Trophoblast cell (in vitro differentiated cells and primary cell): ENCODE measurements at regions not wholly inside any gene's neighbourhood (a gene's known extent, or its start where the extent isn't known, plus 50 kb on each side); places are given as distances from the start of the nearest gene placed in this dataset.
A peak's percentile ranks its signal among the peaks of the same experiment; 100 is the strongest.
"Not testable (repeated sequence)": the region's sequence is repeated elsewhere in the genome, so short reads cannot be mapped to it uniquely, and the experiment has no call there.

Experiments used
- DNase-seq, 2 donors: peaks; one replicate each; pipeline ENCODE4 v3.0.0-alpha.2; 2016
- H2AFZ ChIP-seq: 2 replicates; pipeline ENCODE4 v1.6.1; 2013; ENCODE audit warnings: low read length, moderate library complexity, mild to moderate bottlenecking; ENCODE audit not compliant: insufficient read depth, poor library complexity
- H2AK5ac ChIP-seq: 2 replicates; pipeline ENCODE4 v1.6.1; 2013; ENCODE audit warnings: mild to moderate bottlenecking, low read length
- H2BK120ac ChIP-seq: 2 replicates; pipeline ENCODE4 v1.6.1; 2013; ENCODE audit warnings: low read length, mild to moderate bottlenecking, moderate library complexity; ENCODE audit not compliant: insufficient read depth, poor library complexity
- H2BK12ac ChIP-seq: 2 replicates; pipeline ENCODE4 v1.6.1; 2013; ENCODE audit warnings: mild to moderate bottlenecking, low read length, moderate library complexity
- H2BK5ac ChIP-seq: 2 replicates; pipeline ENCODE4 v1.6.1; 2013; ENCODE audit warnings: low read length, low read depth, moderate library complexity, mild to moderate bottlenecking; ENCODE audit not compliant: poor library complexity
- H3K14ac ChIP-seq: 2 replicates; pipeline ENCODE4 v1.6.1; 2013; ENCODE audit warnings: mild to moderate bottlenecking, low read length
- H3K18ac ChIP-seq: 2 replicates; pipeline ENCODE4 v1.6.1; 2013; ENCODE audit warnings: mild to moderate bottlenecking, low read length
- H3K23ac ChIP-seq: 2 replicates; pipeline ENCODE4 v1.6.1; 2013; ENCODE audit warnings: low read length
- H3K27ac ChIP-seq: 2 replicates; pipeline ENCODE4 v1.5.1; 2013; ENCODE audit warnings: low read depth, mild to moderate bottlenecking, inconsistent platforms, low read length, moderate library complexity
- H3K27me3 ChIP-seq: 2 replicates; pipeline ENCODE4 v1.6.1; 2013; ENCODE audit warnings: inconsistent platforms, mild to moderate bottlenecking, low read length, moderate library complexity; ENCODE audit not compliant: insufficient read depth
- H3K36me3 ChIP-seq, 2 experiments: 1 replicate in 1 of 2; 2 replicates in 1 of 2; pipeline ENCODE4 v1.6.1; 2013; ENCODE audit warnings: low read length in 2 of 2, mild to moderate bottlenecking in 2 of 2, moderate library complexity in 1 of 2; ENCODE audit not compliant: insufficient read depth in 2 of 2, control insufficient read depth in 1 of 2
- H3K4ac ChIP-seq: 2 replicates; pipeline ENCODE4 v1.6.1; 2013; ENCODE audit warnings: low read depth, mild to moderate bottlenecking, low read length, moderate library complexity
- H3K4me1 ChIP-seq, 2 experiments: 1 replicate in 1 of 2; 2 replicates in 1 of 2; pipeline ENCODE4 v1.6.1; 2013; ENCODE audit warnings: low read length in 2 of 2, mild to moderate bottlenecking in 2 of 2, moderate library complexity in 1 of 2; ENCODE audit not compliant: insufficient read depth in 2 of 2, control insufficient read depth in 1 of 2
- H3K4me2 ChIP-seq: 2 replicates; pipeline ENCODE4 v1.6.1; 2013; ENCODE audit warnings: inconsistent platforms, mild to moderate bottlenecking, low read length, moderate library complexity
- H3K4me3 ChIP-seq: 2 replicates; pipeline ENCODE4 v1.5.1; 2013; ENCODE audit warnings: mild to moderate bottlenecking, low read depth, low read length, inconsistent platforms
- H3K79me1 ChIP-seq: one replicate; pipeline ENCODE4 v1.6.1; 2013; ENCODE audit warnings: low read length
- H3K79me2 ChIP-seq: 2 replicates; pipeline ENCODE4 v1.6.1; 2013; ENCODE audit warnings: low read length, mild to moderate bottlenecking; ENCODE audit not compliant: control insufficient read depth, insufficient read depth, poor library complexity
- H3K9ac ChIP-seq: 2 replicates; pipeline ENCODE4 v1.6.1; 2013; ENCODE audit warnings: mild to moderate bottlenecking, low read length
- H3K9me3 ChIP-seq: 2 replicates; pipeline ENCODE4 v1.6.1; 2013; ENCODE audit warnings: low read depth, mild to moderate bottlenecking, control low read depth, inconsistent platforms, low read length; ENCODE audit not compliant: insufficient read depth
- H4K12ac ChIP-seq: 2 replicates; pipeline ENCODE4 v1.6.1; 2013; ENCODE audit warnings: low read depth, mild to moderate bottlenecking, low read length, moderate library complexity
- H4K8ac ChIP-seq: 2 replicates; pipeline ENCODE4 v1.6.1; 2013; ENCODE audit warnings: low read depth, mild to moderate bottlenecking, low read length, moderate library complexity
- H4K91ac ChIP-seq: one replicate; pipeline ENCODE4 v1.6.1; 2013; ENCODE audit warnings: low read depth, mild to moderate bottlenecking, low read length, moderate library complexity
- WGBS: extraction: QIAGEN DNeasy Blood & Tissue Kit; methylation state at CpG from one replicate; pipeline ENCODE4 v1.1.7; 2013; ENCODE audit warnings: missing lambda C conversion rate; ENCODE audit not compliant: insufficient read length, insufficient coverage; ENCODE audit errors: extremely low coverage; 5-methylcytosine and 5-hydroxymethylcytosine counted together

GRCh38 chr7:5121256-5121655, 68.8 kb upstream of the WIPI2 start:
- not testable (repeated sequence) for H4K8ac ChIP-seq

GRCh38 chr7:5131238-5131637, 58.8 kb upstream of the WIPI2 start:
- not testable (repeated sequence) for H3K36me3 ChIP-seq, H3K79me2 ChIP-seq, H3K23ac ChIP-seq, H2AFZ ChIP-seq, H3K27ac ChIP-seq, H2BK120ac ChIP-seq, H3K9me3 ChIP-seq, H3K4me3 ChIP-seq, H4K8ac ChIP-seq, H2BK12ac ChIP-seq, H3K4ac ChIP-seq, H3K27me3 ChIP-seq, H3K18ac ChIP-seq, H3K4me2 ChIP-seq, H2AK5ac ChIP-seq, H3K14ac ChIP-seq, H4K91ac ChIP-seq, DNase-seq, H3K4me1 ChIP-seq, H3K79me1 ChIP-seq, H2BK5ac ChIP-seq, H4K12ac ChIP-seq, H3K9ac ChIP-seq
- no CpG with 5 or more reads among the region's 8 CpGs for WGBS

More at GRCh38 chr7:5121256-5121655, 68.8 kb upstream of the WIPI2 start:
- not testable (repeated sequence) for H3K79me2 ChIP-seq, H3K79me1 ChIP-seq, H3K4me2 ChIP-seq, H3K4ac ChIP-seq, H2BK12ac ChIP-seq, H3K23ac ChIP-seq, H2AK5ac ChIP-seq, H3K9ac ChIP-seq, H3K18ac ChIP-seq, H3K14ac ChIP-seq, H4K91ac ChIP-seq, H3K9me3 ChIP-seq, H3K27me3 ChIP-seq, H3K4me3 ChIP-seq, H3K4me1 ChIP-seq, H2AFZ ChIP-seq, H4K12ac ChIP-seq, H3K36me3 ChIP-seq, H2BK120ac ChIP-seq, H3K27ac ChIP-seq, H2BK5ac ChIP-seq
- WGBS = no CpG with 5 or more reads among the region's 32 CpGs
- peak; percentile 58 to 62 for DNase-seq

- Histone ChIP-seq H2BK12ac (no peak overlapping the region), H3K79me1 (no peaks in the 10 kb centered on the region), H2AFZ (no peak overlapping the region), H3K4ac (no peak overlapping the region), H3K79me2 (no peaks in the 10 kb centered on the region), H3K9ac (no peak overlapping the region), H3K9me3 (no peaks in the 10 kb centered on the region), H3K18ac (no peak overlapping the region), H3K14ac (no peak overlapping the region), H4K12ac (no peak overlapping the region), H3K27me3 (no peaks in the 10 kb centered on the region), H3K4me2 (no peak overlapping the region), H2BK5ac (no peak overlapping the region), H2AK5ac (no peak overlapping the region), H4K91ac (no peak overlapping the region), H3K4me3 (no peak overlapping the region), H3K27ac (no peak overlapping the region), H2BK120ac (no peak overlapping the region), H3K4me1 (no peaks in the 10 kb centered on the region), H3K36me3 (no peaks in the 10 kb centered on the region), H4K8ac (no peak overlapping the region), H3K23ac (no peak overlapping the region)
- no peak for DNase-seq
- WGBS = no CpG with 5 or more reads among the region's 7 CpGs
Observed at GRCh38 chr7:5132539-5132938, 57.5 kb upstream of the WIPI2 start.

GRCh38 chr7:5139998-5140397, 50.0 kb upstream of the WIPI2 start:
- no peaks in the 10 kb centered on the region for H3K9me3 ChIP-seq
- H2BK5ac ChIP-seq = no peak overlapping the region
- H4K12ac ChIP-seq = no peak overlapping the region
- no peak overlapping the region for H3K4me2 ChIP-seq
- H3K18ac ChIP-seq = no peak overlapping the region
- WGBS = no CpG with 5 or more reads among the region's 7 CpGs
- no peaks in the 10 kb centered on the region for H3K79me2 ChIP-seq
- H2AK5ac ChIP-seq = no peak overlapping the region
- no peak overlapping the region for H4K8ac ChIP-seq
- no peaks in the 10 kb centered on the region for H3K27me3 ChIP-seq
- no peak overlapping the region for H4K91ac ChIP-seq
- H3K79me1 ChIP-seq = no peaks in the 10 kb centered on the region
- no peak overlapping the region for H3K27ac ChIP-seq
- H3K23ac ChIP-seq = no peak overlapping the region
- no peak overlapping the region for H2BK120ac ChIP-seq
- H3K36me3 ChIP-seq = no peaks in the 10 kb centered on the region
- H3K4ac ChIP-seq = no peak overlapping the region
- H2BK12ac ChIP-seq = no peak overlapping the region
- DNase-seq = peak; percentile 26 to 73
- H3K4me3 ChIP-seq = no peak overlapping the region
- H3K14ac ChIP-seq = no peak overlapping the region
- no peaks in the 10 kb centered on the region for H3K4me1 ChIP-seq
- H2AFZ ChIP-seq = no peak overlapping the region
- no peak overlapping the region for H3K9ac ChIP-seq
